Mucosa of stomach (tissue), 1 donor: ENCODE measurements at regions not wholly inside any gene's neighbourhood (a gene's known extent, or its start where the extent isn't known, plus 50 kb on each side); places are given as distances from the start of the nearest gene placed in this dataset.

Experiments used
- H3K27me3 ChIP-seq: one replicate; pipeline ENCODE4 v1.7.0; 2013; ENCODE audit warnings: mild to moderate bottlenecking, low read length; ENCODE audit not compliant: control insufficient read depth, insufficient read depth
- H3K36me3 ChIP-seq: one replicate; pipeline ENCODE4 v1.7.0; 2013; ENCODE audit warnings: low read length; ENCODE audit not compliant: control insufficient read depth, insufficient read depth
- H3K4me1 ChIP-seq: one replicate; pipeline ENCODE4 v1.7.0; 2013; ENCODE audit warnings: mild to moderate bottlenecking, low read length; ENCODE audit not compliant: control insufficient read depth, insufficient read depth
- H3K4me3 ChIP-seq: one replicate; pipeline ENCODE4 v1.7.0; 2013; ENCODE audit warnings: low read length
- H3K9ac ChIP-seq: one replicate; pipeline ENCODE4 v1.7.0; 2013; ENCODE audit warnings: mild to moderate bottlenecking, low read length, moderate library complexity
- H3K9me3 ChIP-seq: one replicate; pipeline ENCODE4 v1.7.0; 2013; ENCODE audit warnings: mild to moderate bottlenecking, low read length, moderate library complexity; ENCODE audit not compliant: control insufficient read depth
- donor health status: Pancreatic carcinoma.

GRCh38 chr4:93957186-93957585, 128.6 kb downstream of the ATOH1 start:
- Histone ChIP-seq H3K36me3 (no peaks in the 10 kb centered on the region), H3K4me3 (no peak overlapping the region), H3K4me1 (no peaks in the 10 kb centered on the region), H3K9me3 (no peaks in the 10 kb centered on the region), H3K9ac (no peak overlapping the region), H3K27me3 (no peaks in the 10 kb centered on the region)

GRCh38 chr4:93960450-93960849, 131.9 kb downstream of the ATOH1 start:
- H3K4me1 ChIP-seq: no peaks in the 10 kb centered on the region
- no peaks in the 10 kb centered on the region for H3K9me3 ChIP-seq
- H3K9ac ChIP-seq: no peak overlapping the region
- no peak overlapping the region for H3K4me3 ChIP-seq
- H3K36me3 ChIP-seq: no peaks in the 10 kb centered on the region
- H3K27me3 ChIP-seq: no peaks in the 10 kb centered on the region

- Histone ChIP-seq H3K4me1 (no peaks in the 10 kb centered on the region), H3K4me3 (no peak overlapping the region), H3K36me3 (no peaks in the 10 kb centered on the region), H3K9me3 (no peaks in the 10 kb centered on the region), H3K27me3 (no peaks in the 10 kb centered on the region), H3K9ac (no peak overlapping the region)
Observed at GRCh38 chr4:93960916-93961315, 132.4 kb downstream of the ATOH1 start.

- H3K4me1 ChIP-seq: peaks cover 4% of the 10 kb centered on the region
- no peaks in the 10 kb centered on the region for H3K9me3 ChIP-seq
- H3K36me3 ChIP-seq: no peaks in the 10 kb centered on the region
- no peaks in the 10 kb centered on the region for H3K27me3 ChIP-seq
- no peak overlapping the region for H3K4me3 ChIP-seq
- no peak overlapping the region for H3K9ac ChIP-seq
Observed at GRCh38 chr4:93981594-93981993, 153.0 kb downstream of the ATOH1 start.

GRCh38 chr4:93982255-93982654, 153.7 kb downstream of the ATOH1 start:
- H3K4me1 ChIP-seq: peaks cover 4% of the 10 kb centered on the region
- H3K27me3 ChIP-seq: no peaks in the 10 kb centered on the region
- no peaks in the 10 kb centered on the region for H3K36me3 ChIP-seq
- H3K9ac ChIP-seq: no peak overlapping the region
- no peak overlapping the region for H3K4me3 ChIP-seq
- no peaks in the 10 kb centered on the region for H3K9me3 ChIP-seq

GRCh38 chr4:93983140-93983539, 154.6 kb downstream of the ATOH1 start:
- Histone ChIP-seq H3K9me3 (no peaks in the 10 kb centered on the region), H3K27me3 (no peaks in the 10 kb centered on the region), H3K36me3 (no peaks in the 10 kb centered on the region), H3K4me1 (peaks cover 4% of the 10 kb centered on the region), H3K4me3 (no peak overlapping the region), H3K9ac (no peak overlapping the region)

GRCh38 chr4:93994175-93994994, 165.8 kb downstream of the ATOH1 start:
- Histone ChIP-seq H3K9ac (no peak overlapping the region), H3K36me3 (no peaks in the 10 kb centered on the region), H3K9me3 (no peaks in the 10 kb centered on the region), H3K4me3 (no peak overlapping the region), H3K27me3 (no peaks in the 10 kb centered on the region), H3K4me1 (no peaks in the 10 kb centered on the region)

GRCh38 chr4:93996895-93997294, 168.3 kb downstream of the ATOH1 start:
- H3K9me3 ChIP-seq: no peaks in the 10 kb centered on the region
- H3K36me3 ChIP-seq: no peaks in the 10 kb centered on the region
- H3K9ac ChIP-seq: no peak overlapping the region
- no peak overlapping the region for H3K4me3 ChIP-seq
- no peaks in the 10 kb centered on the region for H3K4me1 ChIP-seq
- no peaks in the 10 kb centered on the region for H3K27me3 ChIP-seq

GRCh38 chr4:94000559-94000958, 172.0 kb downstream of the ATOH1 start:
- H3K36me3 ChIP-seq: no peaks in the 10 kb centered on the region
- H3K9ac ChIP-seq: no peak overlapping the region
- H3K27me3 ChIP-seq: no peaks in the 10 kb centered on the region
- H3K4me1 ChIP-seq: no peaks in the 10 kb centered on the region
- H3K4me3 ChIP-seq: no peak overlapping the region
- H3K9me3 ChIP-seq: no peaks in the 10 kb centered on the region

- Histone ChIP-seq H3K4me1 (no peaks in the 10 kb centered on the region), H3K36me3 (no peaks in the 10 kb centered on the region), H3K9ac (no peak overlapping the region), H3K27me3 (no peaks in the 10 kb centered on the region), H3K4me3 (no peak overlapping the region), H3K9me3 (no peaks in the 10 kb centered on the region)
Observed at GRCh38 chr4:94006932-94007331, 178.4 kb downstream of the ATOH1 start.

GRCh38 chr4:94011190-94011589, 182.6 kb downstream of the ATOH1 start:
- Histone ChIP-seq H3K4me1 (no peaks in the 10 kb centered on the region), H3K9ac (no peak overlapping the region), H3K36me3 (no peaks in the 10 kb centered on the region), H3K4me3 (no peak overlapping the region), H3K9me3 (no peaks in the 10 kb centered on the region), H3K27me3 (no peaks in the 10 kb centered on the region)

- Histone ChIP-seq H3K36me3 (no peaks in the 10 kb centered on the region), H3K9me3 (no peaks in the 10 kb centered on the region), H3K9ac (no peak overlapping the region), H3K27me3 (no peaks in the 10 kb centered on the region), H3K4me3 (no peak overlapping the region), H3K4me1 (no peaks in the 10 kb centered on the region)
Observed at GRCh38 chr4:94014484-94015136, 186.1 kb downstream of the ATOH1 start.
